Stimulated activated CD4-positive, alpha-beta T cell treated with anti-CD3 and anti-CD28 coated beads, TNF-alpha, amount 100 ng/mL, for 24 hours (primary cell): ENCODE measurements at regions not wholly inside any gene's neighbourhood (a gene's known extent, or its start where the extent isn't known, plus 50 kb on each side); places are given as distances from the start of the nearest gene placed in this dataset.

ENCODE experiments used
- DNase-seq, 3 experiments: peaks; one replicate each; pipeline ENCODE4 v3.0.0-alpha.2; 2020; ENCODE audit warnings: low read depth in 3 of 3

DNA sequence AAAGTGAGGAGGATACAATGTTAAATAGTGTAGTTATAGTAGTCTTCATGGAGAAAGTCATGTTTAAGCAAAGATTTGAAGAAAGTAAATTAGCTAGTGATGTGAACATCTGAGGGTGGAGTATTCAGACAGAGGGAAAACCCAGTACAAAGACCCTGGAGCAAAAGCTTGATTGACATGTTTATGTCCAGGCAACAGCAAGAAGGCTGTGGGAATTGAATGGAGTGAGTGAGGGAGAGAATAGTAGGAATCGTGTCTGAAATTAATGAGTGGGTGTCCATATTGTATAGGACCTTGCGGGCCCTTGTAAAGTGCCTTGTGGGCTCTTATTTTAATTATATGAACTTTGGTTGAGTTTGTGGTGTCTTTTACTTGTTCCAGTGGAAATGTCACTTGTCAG lies 424.1 kb upstream of the KIRREL3 start:
- DNase-seq, result no peak

GRCh38 chr11:127420139-127420538 lies 419.6 kb upstream of the KIRREL3 start:
- DNase-seq, result no peak

DNA sequence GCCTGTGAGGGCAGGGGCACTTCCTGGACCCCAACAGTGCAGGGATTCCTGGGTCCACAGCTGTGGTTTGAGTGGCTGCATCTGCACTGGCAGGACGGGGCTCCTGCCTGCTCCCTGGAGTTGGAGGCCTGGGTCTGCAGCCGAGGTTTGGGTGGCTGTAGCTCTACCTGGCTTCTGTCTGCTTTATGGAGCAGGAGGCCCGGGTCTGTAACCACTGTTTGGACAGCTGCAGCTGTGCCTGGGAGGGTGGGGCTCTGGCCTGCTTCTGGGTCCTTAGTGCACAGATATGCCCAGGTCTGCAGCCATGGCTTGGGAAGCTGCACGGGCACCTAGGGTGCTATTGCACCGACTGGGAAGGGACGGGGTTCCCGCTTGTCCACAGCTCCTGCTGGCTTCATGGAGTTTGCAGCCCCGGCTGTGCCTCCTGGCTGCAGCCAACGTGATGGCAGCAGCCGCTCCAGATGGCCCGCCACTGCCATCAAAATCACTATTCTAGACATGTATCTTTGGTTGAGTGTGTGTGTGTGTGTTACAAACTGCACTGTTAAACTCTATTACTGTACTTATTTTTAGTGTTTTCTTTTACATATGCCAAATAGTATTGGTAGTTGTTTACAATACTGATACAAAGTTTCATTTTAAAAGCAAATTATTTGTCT lies 412.3 kb upstream of the KIRREL3 start:
- DNase-seq, result no peak

DNA sequence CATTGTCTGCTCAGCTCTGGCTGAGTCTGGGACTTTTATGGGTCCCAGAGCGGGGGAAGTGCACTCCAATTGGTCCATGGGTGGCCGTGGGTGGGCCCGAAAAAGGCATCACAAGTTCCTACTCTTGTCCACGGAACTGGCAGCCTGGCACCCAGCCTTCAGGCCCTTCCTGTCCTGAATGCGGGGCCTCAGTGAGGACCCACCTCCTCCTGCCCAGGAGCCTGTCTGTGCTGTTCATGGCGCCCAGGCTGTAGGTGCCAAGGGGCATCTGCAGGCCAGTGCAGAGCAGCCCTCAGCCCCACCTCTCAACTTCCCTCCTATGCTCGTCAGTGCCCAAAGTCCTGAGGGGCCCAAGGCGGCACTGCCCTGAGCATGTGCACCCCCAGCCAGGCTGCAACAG lies 411.7 kb upstream of the KIRREL3 start:
- DNase-seq, result no peak

- DNase-seq, result no peak
Measured at GRCh38 chr11:127411283-127411682, 410.7 kb upstream of the KIRREL3 start.

DNA sequence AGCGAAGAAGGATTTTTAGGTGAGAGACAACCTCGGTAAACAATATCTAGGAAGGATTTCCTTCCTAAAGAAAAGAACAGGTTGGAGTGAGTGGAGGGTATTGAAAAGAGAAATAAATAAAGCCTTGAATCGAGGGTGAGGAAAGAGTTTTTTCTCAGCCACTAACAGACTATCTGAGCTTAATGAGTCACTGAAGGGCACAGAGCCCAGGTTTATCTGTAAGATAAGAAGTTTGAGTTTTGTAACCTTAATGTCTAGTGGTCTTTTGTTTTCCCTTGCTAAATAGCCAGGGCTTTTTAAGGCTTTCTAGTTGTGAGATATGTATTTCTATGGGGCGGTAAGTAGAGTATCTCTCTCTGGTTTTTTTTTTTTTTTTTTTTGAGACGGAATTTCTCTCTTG lies 394.5 kb upstream of the KIRREL3 start:
- DNase-seq, result no peak

- DNase-seq, result no peak
Measured at GRCh38 chr11:127393460-127393997, 393.0 kb upstream of the KIRREL3 start.

- DNase-seq, result no peak
Measured at GRCh38 chr11:127392575-127392974, 392.0 kb upstream of the KIRREL3 start.

GRCh38 chr11:127390465-127390864 lies 389.9 kb upstream of the KIRREL3 start:
- no peak for DNase-seq

- DNase-seq, result no peak
Measured at GRCh38 chr11:127385071-127385470, 384.5 kb upstream of the KIRREL3 start.

DNA sequence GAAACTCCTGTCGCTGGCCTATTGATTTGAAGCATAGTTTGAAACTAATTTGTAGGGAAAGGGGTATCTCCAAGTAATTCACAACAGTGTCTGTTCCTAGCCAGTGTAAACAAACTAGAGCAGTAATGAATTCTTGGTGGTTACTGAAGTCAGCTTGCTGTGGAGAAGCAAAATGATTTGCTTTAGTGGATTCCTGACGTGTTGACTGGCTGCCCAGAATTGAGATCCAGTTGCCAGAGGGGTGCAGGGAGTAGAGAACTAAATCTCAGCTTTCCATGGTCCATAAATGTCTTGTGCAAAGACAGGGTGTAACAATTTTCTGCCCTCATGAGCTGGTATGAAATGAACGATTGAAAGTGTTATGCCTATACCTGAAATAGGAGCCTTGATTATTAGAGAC lies 382.5 kb upstream of the KIRREL3 start:
- DNase-seq, result no peak

DNA sequence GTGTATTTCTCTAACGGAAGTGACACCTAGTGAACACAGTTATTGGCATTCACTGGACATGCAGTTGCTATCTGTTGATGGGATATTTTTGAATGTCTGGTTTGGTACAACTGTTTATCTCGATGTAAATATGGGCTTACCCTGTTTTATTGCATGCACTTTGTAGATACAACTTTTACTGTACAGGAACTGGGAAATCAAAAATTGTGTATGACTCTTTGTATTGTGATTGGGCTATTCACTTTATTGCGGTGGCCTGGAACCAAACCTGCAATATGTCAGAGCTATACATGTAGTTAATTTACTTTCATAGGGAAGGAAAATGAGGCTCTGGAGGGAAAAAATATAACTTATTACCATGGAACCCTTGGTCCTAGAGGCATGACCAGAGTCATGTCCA lies 380.7 kb upstream of the KIRREL3 start:
- no peak for DNase-seq

DNA sequence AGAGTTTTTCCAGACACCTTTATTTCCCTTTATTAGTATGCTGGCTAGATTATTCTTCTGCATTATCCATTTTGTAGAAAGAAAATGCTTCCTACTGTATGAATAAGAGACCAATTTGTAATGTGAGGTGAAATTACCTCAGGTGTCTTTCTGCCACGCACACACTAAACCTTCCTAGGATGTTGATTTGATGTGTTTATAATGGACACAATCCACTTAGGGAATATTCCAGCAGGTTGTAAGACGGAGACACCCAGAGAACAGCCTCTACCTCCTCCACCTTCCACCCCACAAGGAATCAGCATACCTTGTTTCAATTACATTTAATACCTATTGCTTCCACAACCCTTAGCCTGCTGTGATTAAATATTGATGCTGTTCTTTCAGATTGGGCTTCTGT lies 379.1 kb upstream of the KIRREL3 start:
- no peak for DNase-seq

- DNase-seq, result no peak
Measured at GRCh38 chr11:127376301-127376700, 375.7 kb upstream of the KIRREL3 start.

- no peak for DNase-seq
Measured at GRCh38 chr11:127369356-127369755, 368.8 kb upstream of the KIRREL3 start.

GRCh38 chr11:127362754-127363308 lies 362.3 kb upstream of the KIRREL3 start:
- no peak for DNase-seq

DNA sequence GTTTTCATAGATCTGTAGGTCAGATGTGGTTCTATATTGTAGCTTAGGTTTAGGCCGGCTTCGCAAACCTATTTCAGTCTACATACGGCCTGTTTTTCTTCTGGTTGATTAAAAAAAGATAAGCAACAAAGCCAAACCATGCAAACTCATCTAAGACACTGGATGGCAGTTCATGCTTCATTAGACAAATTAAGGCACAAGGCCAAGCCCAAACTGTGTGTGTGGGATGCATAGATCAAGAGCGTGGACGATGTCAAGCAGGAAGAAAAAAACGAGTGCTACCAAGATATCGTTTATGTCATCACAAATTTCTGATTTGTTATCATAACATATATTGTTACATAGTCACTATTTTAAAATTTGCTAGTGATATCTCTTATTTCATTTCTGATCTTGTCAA lies 357.6 kb upstream of the KIRREL3 start:
- no peak for DNase-seq

DNA sequence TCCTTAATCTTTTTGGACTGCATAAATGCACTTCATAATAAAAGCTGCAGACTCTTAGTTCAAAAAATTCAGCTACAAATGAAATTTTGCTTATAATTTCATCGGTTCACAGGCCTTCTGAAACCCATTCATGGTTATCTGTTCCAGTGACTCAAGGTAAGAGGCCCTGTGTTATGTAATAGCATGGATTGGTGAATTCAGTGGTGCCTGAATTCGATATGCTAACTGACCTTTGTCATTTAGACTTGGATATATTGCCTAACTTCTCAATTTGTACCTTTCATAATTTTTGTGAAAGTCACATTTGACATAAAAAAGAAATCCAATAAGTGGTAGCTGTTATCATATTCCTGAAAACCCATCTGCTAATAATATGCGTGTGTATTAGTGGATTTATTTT lies 349.9 kb upstream of the KIRREL3 start:
- DNase-seq, result no peak

- DNase-seq, result peak in 1 of 3 experiments; percentile 1
Measured at GRCh38 chr11:127345819-127346459, 345.4 kb upstream of the KIRREL3 start.

DNA sequence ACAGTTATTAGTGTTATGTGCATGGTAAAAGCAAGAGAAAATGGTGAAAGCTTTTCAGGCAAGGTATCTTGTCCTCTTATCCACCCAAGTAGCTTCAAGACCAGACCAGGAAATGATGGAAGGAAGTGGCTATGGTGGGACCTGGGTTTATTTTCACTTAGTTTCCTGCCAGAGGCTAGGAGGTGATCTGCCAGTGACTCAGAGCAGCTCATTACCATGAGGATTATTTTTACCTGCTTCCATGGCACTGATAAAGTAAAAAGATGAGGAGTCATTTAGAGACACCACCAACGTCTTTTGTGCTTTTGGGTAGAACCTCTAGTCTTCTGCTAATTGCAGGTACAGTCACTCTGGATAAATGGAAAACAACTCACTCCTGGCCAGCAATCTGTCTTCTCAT lies 339.9 kb upstream of the KIRREL3 start:
- no peak for DNase-seq

DNA sequence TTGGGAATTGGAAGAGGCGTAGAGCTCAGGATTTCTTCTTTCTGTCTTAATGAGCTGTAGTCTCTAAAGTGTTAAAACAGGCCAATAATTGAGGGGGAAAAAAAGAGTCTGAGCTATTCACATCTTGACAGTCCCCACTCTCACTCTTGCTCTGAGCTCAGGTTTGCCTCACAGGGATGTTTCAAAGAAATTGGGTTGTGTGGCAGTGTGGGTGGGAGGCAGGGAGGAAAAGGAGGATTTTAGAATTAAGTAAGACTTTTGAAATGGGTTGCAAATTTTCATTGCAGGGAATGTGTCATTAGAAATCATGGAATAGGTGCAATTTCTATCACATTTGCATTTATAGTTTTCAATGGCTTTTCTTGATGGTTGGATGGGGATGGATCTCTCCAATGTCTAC lies 338.8 kb upstream of the KIRREL3 start:
- DNase-seq, result no peak

- no peak for DNase-seq
Measured at GRCh38 chr11:127338380-127339259, 338.1 kb upstream of the KIRREL3 start.
